GM12878 (cell line): ENCODE measurements at regions not wholly inside any gene's neighbourhood (a gene's known extent, or its start where the extent isn't known, plus 50 kb on each side); places are given as distances from the start of the nearest gene placed in this dataset.

Experiments
- E2F8 ChIP-seq: fragments of 450-650 bp; IDR thresholded peaks from 2 replicates; pipeline ENCODE4 v1.6.1; 2018; ENCODE audit warnings: mild to moderate bottlenecking, low read depth, moderate library complexity; ENCODE audit not compliant: partially characterized antibody
- EP300 ChIP-seq, 2 experiments: fragments of 150-350 bp in 1 of 2; IDR thresholded peaks; 2 replicates each; pipeline ENCODE4 v1.6.1; 2011 to 2012; ENCODE audit warnings: low read depth in 2 of 2, low read length in 2 of 2, borderline replicate concordance in 1 of 2, improper control_type of control experiment in 1 of 2, inconsistent platforms in 1 of 2; ENCODE audit not compliant: control insufficient read depth in 1 of 2
- MXI1 ChIP-seq: fragments of 150-350 bp; IDR thresholded peaks from 2 replicates; pipeline ENCODE4 v1.6.1; 2011; ENCODE audit warnings: low read depth, mild to moderate bottlenecking, inconsistent platforms, low read length, improper control_type of control experiment
- TBL1XR1 ChIP-seq: IDR thresholded peaks from 2 replicates; pipeline ENCODE4 v1.6.1; 2012; ENCODE audit warnings: low read depth, low read length, improper control_type of control experiment
- TF ChIP-seq, protein P1 (sequence below): IDR thresholded peaks from 2 replicates; pipeline ENCODE4 v1.6.1; 2011; ENCODE audit warnings: borderline replicate concordance, low read depth, mild to moderate bottlenecking, moderate library complexity, low read length; ENCODE audit not compliant: insufficient read depth, poor library complexity, severe bottlenecking

GRCh38 chr18:10241579-10241978 is 212.9 kb upstream of the APCDD1 start:
- no peak for TF ChIP-seq MXI1
- no peak for TF ChIP-seq TBL1XR1
- TF ChIP-seq E2F8 = no peak
- TF ChIP-seq, protein P1, sequence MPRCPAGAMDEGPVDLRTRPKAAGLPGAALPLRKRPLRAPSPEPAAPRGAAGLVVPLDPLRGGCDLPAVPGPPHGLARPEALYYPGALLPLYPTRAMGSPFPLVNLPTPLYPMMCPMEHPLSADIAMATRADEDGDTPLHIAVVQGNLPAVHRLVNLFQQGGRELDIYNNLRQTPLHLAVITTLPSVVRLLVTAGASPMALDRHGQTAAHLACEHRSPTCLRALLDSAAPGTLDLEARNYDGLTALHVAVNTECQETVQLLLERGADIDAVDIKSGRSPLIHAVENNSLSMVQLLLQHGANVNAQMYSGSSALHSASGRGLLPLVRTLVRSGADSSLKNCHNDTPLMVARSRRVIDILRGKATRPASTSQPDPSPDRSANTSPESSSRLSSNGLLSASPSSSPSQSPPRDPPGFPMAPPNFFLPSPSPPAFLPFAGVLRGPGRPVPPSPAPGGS = no peak
- TF ChIP-seq EP300 (IDR thresholded peaks at IDR 0.05; ENCODE audit: borderline replicate concordance in 1 of 2, control insufficient read depth in 1 of 2, low read depth in 2 of 2, low read length in 2 of 2) = no peak
